ENCODE measurements at regions not wholly inside any gene's neighbourhood (a gene's known extent, or its start where the extent isn't known, plus 50 kb on each side); places are given as distances from the start of the nearest gene placed in this dataset.

GRCh38 chr3:178022599-178022998 lies 513.6 kb upstream of the KCNMB2 start:
- no peak for TF ChIP-seq CTCF (IDR thresholded peaks at IDR 0.05)
- Histone ChIP-seq H3K9me3 (no peaks in the 10 kb centered on the region), H3K27ac (no peak overlapping the region), H3K27me3 (no peaks in the 10 kb centered on the region), H3K4me3 (no peak overlapping the region), H3K4me1 (no peaks in the 10 kb centered on the region), H3K36me3 (no peaks in the 10 kb centered on the region)
- intact Hi-C loops (cut with DNase I; ENCODE audit: low total_unique reads): no loop called here
- no peak for DNase-seq

GRCh38 chr3:178028933-178029332 lies 507.3 kb upstream of the KCNMB2 start:
- intact Hi-C loops (cut with DNase I; ENCODE audit: low total_unique reads): no loop called here
- no peak for TF ChIP-seq CTCF (IDR thresholded peaks at IDR 0.05)
- Histone ChIP-seq H3K27me3 (no peaks in the 10 kb centered on the region), H3K36me3 (no peaks in the 10 kb centered on the region), H3K4me1 (no peaks in the 10 kb centered on the region), H3K4me3 (no peak overlapping the region), H3K27ac (no peak overlapping the region), H3K9me3 (no peaks in the 10 kb centered on the region)
- no peak for DNase-seq

GRCh38 chr3:178036451-178037144 lies 499.6 kb upstream of the KCNMB2 start:
- no peak overlapping the region for H3K27ac ChIP-seq
- no peaks in the 10 kb centered on the region for H3K36me3 ChIP-seq
- intact Hi-C loops (cut with DNase I; ENCODE audit: low total_unique reads): no loop called here
- TF ChIP-seq CTCF (IDR thresholded peaks at IDR 0.05): no peak
- no peaks in the 10 kb centered on the region for H3K27me3 ChIP-seq
- H3K9me3 ChIP-seq: no peaks in the 10 kb centered on the region
- no peak for DNase-seq
- H3K4me3 ChIP-seq: no peak overlapping the region
- H3K4me1 ChIP-seq: peaks cover 0 to 10% (median 1%) of the 10 kb centered on the region in 4 donors

DNA sequence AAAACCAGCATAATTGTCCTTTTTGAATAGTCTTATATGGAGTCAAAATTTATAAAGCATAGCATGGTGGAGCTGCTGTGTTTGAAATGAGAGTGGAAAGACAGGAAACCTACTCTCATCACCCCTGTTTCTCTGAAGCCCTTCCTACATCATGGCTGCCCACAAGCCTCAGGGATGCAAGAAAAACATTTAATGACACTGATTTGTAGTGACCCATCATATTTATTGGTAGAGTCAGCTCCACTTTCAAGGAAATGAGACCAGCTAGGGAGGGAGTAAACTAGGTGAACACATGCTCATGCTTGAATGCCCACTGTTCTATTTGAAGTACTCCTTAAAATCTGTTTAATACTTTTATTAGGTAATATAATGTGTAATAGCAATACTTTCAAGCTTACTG lies 494.3 kb upstream of the KCNMB2 start:
- no peaks in the 10 kb centered on the region for H3K27me3 ChIP-seq
- peaks cover 0 to 3% (median 0%) of the 10 kb centered on the region in 4 donors for H3K4me1 ChIP-seq
- no peaks in the 10 kb centered on the region for H3K36me3 ChIP-seq
- H3K9me3 ChIP-seq: no peaks in the 10 kb centered on the region
- TF ChIP-seq CTCF (IDR thresholded peaks at IDR 0.05): no peak
- intact Hi-C loops (cut with DNase I; ENCODE audit: low total_unique reads): no loop called here
- no peak for DNase-seq
- H3K4me3 ChIP-seq: no peak overlapping the region
- H3K27ac ChIP-seq: no peak overlapping the region

GRCh38 chr3:178042376-178042775 lies 493.9 kb upstream of the KCNMB2 start:
- H3K4me1 ChIP-seq: no peaks in the 10 kb centered on the region
- no peaks in the 10 kb centered on the region for H3K36me3 ChIP-seq
- no peaks in the 10 kb centered on the region for H3K9me3 ChIP-seq
- intact Hi-C loops (cut with DNase I; ENCODE audit: low total_unique reads): no loop called here
- TF ChIP-seq CTCF (IDR thresholded peaks at IDR 0.05): no peak
- no peak overlapping the region for H3K4me3 ChIP-seq
- no peak for DNase-seq
- no peaks in the 10 kb centered on the region for H3K27me3 ChIP-seq
- no peak overlapping the region for H3K27ac ChIP-seq

DNA sequence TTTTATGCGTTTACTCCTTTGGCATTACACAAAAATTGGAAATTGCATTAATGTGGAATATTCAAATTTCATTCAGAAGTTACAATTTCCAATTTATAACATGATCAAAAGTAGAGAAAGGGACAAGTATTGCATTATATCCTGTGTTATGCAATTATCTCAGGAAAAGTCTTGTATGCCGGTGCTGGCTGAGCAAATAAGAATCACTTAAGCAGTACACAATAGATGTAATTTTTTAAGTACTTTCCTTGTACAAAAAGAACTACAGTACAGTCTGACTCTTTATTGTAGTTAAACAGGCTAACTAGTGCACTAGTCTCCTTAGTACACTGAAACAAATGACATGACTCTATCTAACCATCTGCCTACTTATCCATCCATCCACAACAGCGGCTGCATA lies 493.2 kb upstream of the KCNMB2 start:
- H3K4me3 ChIP-seq: no peak overlapping the region
- no peak for DNase-seq
- no peak for TF ChIP-seq CTCF (IDR thresholded peaks at IDR 0.05)
- no peaks in the 10 kb centered on the region for H3K9me3 ChIP-seq
- intact Hi-C loops (cut with DNase I; ENCODE audit: low total_unique reads): no loop called here
- H3K36me3 ChIP-seq: no peaks in the 10 kb centered on the region
- H3K27me3 ChIP-seq: no peaks in the 10 kb centered on the region
- H3K27ac ChIP-seq: no peak overlapping the region
- H3K4me1 ChIP-seq: no peaks in the 10 kb centered on the region
